T-helper 1 cell treated with Interleukin-12 subunit alpha and Interleukin-12 subunit beta and Interleukin-4 antibody, amounts not matched to agents 30 μg/mL and 1 μg/mL, for 36 hours (primary cell): ENCODE measurements at regions not wholly inside any gene's neighbourhood (a gene's known extent, or its start where the extent isn't known, plus 50 kb on each side); places are given as distances from the start of the nearest gene placed in this dataset.
"Not testable (repeated sequence)": the region's sequence is repeated elsewhere in the genome, so short reads cannot be mapped to it uniquely, and the experiment has no call there.

Experiments used
- H3K27ac Mint-ChIP-seq: one replicate; pipeline ENCODE4 v1.8.0; 2021; ENCODE audit warnings: mild to moderate bottlenecking, mixed read lengths
- H3K27me3 Mint-ChIP-seq: one replicate; pipeline ENCODE4 v1.8.0; 2021; ENCODE audit warnings: low read depth, mixed read lengths
- H3K36me3 Mint-ChIP-seq: one replicate; pipeline ENCODE4 v1.8.0; 2021; ENCODE audit warnings: low read depth, mixed read lengths
- H3K4me1 Mint-ChIP-seq: one replicate; pipeline ENCODE4 v1.8.0; 2021; ENCODE audit warnings: low read depth, mixed read lengths
- H3K4me3 Mint-ChIP-seq: one replicate; pipeline ENCODE4 v1.8.0; 2021; ENCODE audit warnings: mild to moderate bottlenecking, moderate library complexity, mixed read lengths
- H3K9me3 Mint-ChIP-seq: one replicate; pipeline ENCODE4 v1.8.0; 2021; ENCODE audit warnings: mixed read lengths

GRCh38 chr22:22338778-22339177 lies 94.2 kb downstream of the VPREB1 start:
- H3K36me3 Mint-ChIP-seq, H3K4me1 Mint-ChIP-seq, H3K4me3 Mint-ChIP-seq, H3K9me3 Mint-ChIP-seq, H3K27ac Mint-ChIP-seq: not testable (repeated sequence)
- H3K27me3 Mint-ChIP-seq, result peaks cover 48% of the 10 kb centered on the region

- peaks cover 4% of the 10 kb centered on the region for H3K4me1 Mint-ChIP-seq
- no peaks in the 10 kb centered on the region for H3K9me3 Mint-ChIP-seq
- no peaks in the 10 kb centered on the region for H3K36me3 Mint-ChIP-seq
- peaks cover 29% of the 10 kb centered on the region for H3K27me3 Mint-ChIP-seq
- H3K4me3 Mint-ChIP-seq, result no peak overlapping the region
- no peak overlapping the region for H3K27ac Mint-ChIP-seq
Observed at GRCh38 chr22:22341736-22342135, 97.2 kb downstream of the VPREB1 start.

- Mint-ChIP-seq H3K4me1 (peaks cover 4% of the 10 kb centered on the region), H3K4me3 (no peak overlapping the region), H3K36me3 (no peaks in the 10 kb centered on the region), H3K9me3 (no peaks in the 10 kb centered on the region), H3K27ac (no peak overlapping the region), H3K27me3 (peaks cover 30% of the 10 kb centered on the region)
Observed at GRCh38 chr22:22342697-22343580, 98.4 kb downstream of the VPREB1 start.

DNA sequence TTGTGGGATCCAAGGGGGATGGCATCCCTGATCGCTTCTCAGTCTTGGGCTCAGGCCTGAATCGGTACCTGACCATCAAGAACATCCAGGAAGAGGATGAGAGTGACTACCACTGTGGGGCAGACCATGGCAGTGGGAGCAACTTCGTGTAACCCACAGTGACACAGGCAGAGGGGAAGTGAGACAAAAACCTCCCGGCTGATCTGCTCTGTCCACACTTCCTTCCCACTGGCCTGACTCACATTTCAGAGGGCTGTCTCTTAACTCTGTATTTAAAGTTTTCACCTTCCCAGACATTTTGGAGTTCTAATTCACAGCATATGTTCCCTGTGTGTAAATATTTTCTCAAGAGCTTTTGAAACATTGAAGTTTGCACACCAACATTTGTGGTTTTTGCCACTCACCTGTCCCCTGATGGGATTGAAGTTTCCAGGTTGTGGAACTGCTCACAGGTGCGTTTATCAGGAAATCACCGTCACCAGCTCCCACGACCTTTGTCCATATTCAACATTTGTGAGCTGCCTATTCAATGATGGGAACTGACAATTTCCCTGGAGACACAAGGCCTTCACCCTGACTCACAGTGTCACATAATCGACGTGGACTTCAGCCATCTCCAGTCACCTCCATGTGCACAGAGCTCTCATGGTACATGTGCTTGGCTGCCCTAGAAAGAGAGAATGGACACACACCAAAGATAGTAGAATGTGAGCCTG lies 99.2 kb downstream of the VPREB1 start:
- Mint-ChIP-seq H3K27ac (no peak overlapping the region), H3K27me3 (peaks cover 35% of the 10 kb centered on the region), H3K4me3 (no peak overlapping the region), H3K36me3 (no peaks in the 10 kb centered on the region), H3K9me3 (no peaks in the 10 kb centered on the region), H3K4me1 (peaks cover 4% of the 10 kb centered on the region)

DNA sequence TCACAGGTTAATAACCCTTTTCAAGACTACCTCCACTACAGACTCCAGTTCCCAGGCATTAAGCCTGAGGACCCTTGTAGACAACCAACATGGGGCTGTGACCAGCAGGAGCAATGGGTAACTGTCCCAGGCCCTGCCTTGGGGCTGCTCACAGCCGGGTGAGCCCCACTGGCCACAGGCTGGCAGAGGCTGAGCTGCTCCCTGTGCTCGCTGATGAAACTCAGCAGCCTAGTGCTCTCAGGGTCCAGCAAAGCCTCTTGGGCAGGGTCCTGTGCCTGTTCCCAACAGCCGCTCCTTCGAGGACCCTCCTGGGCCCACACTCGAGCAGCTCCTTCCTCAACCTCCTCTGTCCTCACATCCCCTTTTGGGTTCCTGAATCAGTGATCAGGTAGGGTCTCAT lies 99.8 kb downstream of the VPREB1 start:
- H3K27ac Mint-ChIP-seq, result no peak overlapping the region
- H3K4me3 Mint-ChIP-seq, result no peak overlapping the region
- peaks cover 4% of the 10 kb centered on the region for H3K4me1 Mint-ChIP-seq
- H3K9me3 Mint-ChIP-seq, result no peaks in the 10 kb centered on the region
- peaks cover 35% of the 10 kb centered on the region for H3K27me3 Mint-ChIP-seq
- no peaks in the 10 kb centered on the region for H3K36me3 Mint-ChIP-seq

DNA sequence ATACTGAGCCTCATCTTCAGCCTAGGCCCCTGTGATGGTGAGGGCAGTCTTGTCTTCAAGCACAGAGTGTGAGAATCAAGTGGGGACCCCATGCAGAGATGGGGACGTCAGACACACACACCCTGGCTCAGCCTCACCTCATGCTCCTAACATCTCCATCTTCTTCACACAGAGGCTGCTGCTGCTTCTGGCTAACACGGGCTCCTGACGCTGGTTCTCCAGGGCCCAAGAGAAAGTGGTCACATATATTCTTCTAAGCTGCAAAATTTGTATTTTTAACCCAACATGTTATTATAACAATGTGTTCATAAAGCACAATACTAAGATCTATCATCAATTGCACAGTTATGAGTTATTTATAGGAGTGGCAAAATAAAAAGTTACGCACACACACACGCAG lies 101.2 kb downstream of the VPREB1 start:
- no peaks in the 10 kb centered on the region for H3K9me3 Mint-ChIP-seq
- no peak overlapping the region for H3K27ac Mint-ChIP-seq

GRCh38 chr22:22346401-22347107 lies 102.0 kb downstream of the VPREB1 start:
- Mint-ChIP-seq H3K27me3 (peaks cover 39% of the 10 kb centered on the region), H3K4me3 (no peak overlapping the region), H3K9me3 (no peaks in the 10 kb centered on the region), H3K36me3 (no peaks in the 10 kb centered on the region), H3K4me1 (peaks cover 4% of the 10 kb centered on the region), H3K27ac (no peak overlapping the region)

More for the DNA sequence above, 101.2 kb downstream of the VPREB1 start:
- Mint-ChIP-seq H3K4me3 (no peak overlapping the region), H3K36me3 (no peaks in the 10 kb centered on the region), H3K4me1 (peaks cover 4% of the 10 kb centered on the region), H3K27me3 (peaks cover 36% of the 10 kb centered on the region)

GRCh38 chr22:22348127-22348814 lies 103.7 kb downstream of the VPREB1 start:
- peaks cover 46% of the 10 kb centered on the region for H3K27me3 Mint-ChIP-seq
- H3K36me3 Mint-ChIP-seq, result no peaks in the 10 kb centered on the region
- H3K9me3 Mint-ChIP-seq, result no peaks in the 10 kb centered on the region
- peaks cover 3% of the 10 kb centered on the region for H3K4me1 Mint-ChIP-seq
- H3K27ac Mint-ChIP-seq, result no peak overlapping the region
- H3K4me3 Mint-ChIP-seq, result no peak overlapping the region

GRCh38 chr22:22348815-22349454 lies 104.3 kb downstream of the VPREB1 start:
- no peaks in the 10 kb centered on the region for H3K9me3 Mint-ChIP-seq
- H3K4me3 Mint-ChIP-seq, result no peak overlapping the region
- no peaks in the 10 kb centered on the region for H3K36me3 Mint-ChIP-seq
- peaks cover 3% of the 10 kb centered on the region for H3K4me1 Mint-ChIP-seq
- peaks cover 50% of the 10 kb centered on the region for H3K27me3 Mint-ChIP-seq
- H3K27ac Mint-ChIP-seq, result no peak overlapping the region

GRCh38 chr22:22349455-22349836 lies 104.9 kb downstream of the VPREB1 start:
- no peak overlapping the region for H3K27ac Mint-ChIP-seq
- no peaks in the 10 kb centered on the region for H3K36me3 Mint-ChIP-seq
- H3K27me3 Mint-ChIP-seq, result peaks cover 54% of the 10 kb centered on the region
- H3K4me3 Mint-ChIP-seq, result no peak overlapping the region
- H3K4me1 Mint-ChIP-seq, result peaks cover 3% of the 10 kb centered on the region
- H3K9me3 Mint-ChIP-seq, result no peaks in the 10 kb centered on the region

DNA sequence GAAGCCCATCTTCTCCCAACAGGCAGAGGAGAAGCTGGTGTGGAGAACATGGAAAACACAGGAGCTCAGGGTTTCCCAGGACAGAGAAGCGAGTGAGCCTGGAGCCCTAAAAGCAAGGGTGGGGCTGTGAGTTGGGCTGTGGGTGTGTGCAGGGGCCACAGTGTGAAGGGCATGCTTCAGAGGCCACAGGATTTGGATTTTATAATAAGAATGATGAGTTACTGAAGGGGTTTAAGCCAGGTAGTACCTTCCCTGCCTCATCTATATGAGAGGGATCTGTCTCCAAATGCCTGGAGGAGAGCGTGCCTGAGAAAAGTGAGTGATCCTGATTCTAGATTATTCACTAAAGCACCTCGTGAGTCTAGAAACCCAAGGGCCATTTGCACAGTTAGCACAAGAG lies 106.8 kb downstream of the VPREB1 start:
- peaks cover 59% of the 10 kb centered on the region for H3K27me3 Mint-ChIP-seq
- H3K27ac Mint-ChIP-seq, result no peak overlapping the region
- H3K9me3 Mint-ChIP-seq, result no peaks in the 10 kb centered on the region
- H3K36me3 Mint-ChIP-seq, result no peaks in the 10 kb centered on the region
- no peaks in the 10 kb centered on the region for H3K4me1 Mint-ChIP-seq
- H3K4me3 Mint-ChIP-seq, result no peak overlapping the region

DNA sequence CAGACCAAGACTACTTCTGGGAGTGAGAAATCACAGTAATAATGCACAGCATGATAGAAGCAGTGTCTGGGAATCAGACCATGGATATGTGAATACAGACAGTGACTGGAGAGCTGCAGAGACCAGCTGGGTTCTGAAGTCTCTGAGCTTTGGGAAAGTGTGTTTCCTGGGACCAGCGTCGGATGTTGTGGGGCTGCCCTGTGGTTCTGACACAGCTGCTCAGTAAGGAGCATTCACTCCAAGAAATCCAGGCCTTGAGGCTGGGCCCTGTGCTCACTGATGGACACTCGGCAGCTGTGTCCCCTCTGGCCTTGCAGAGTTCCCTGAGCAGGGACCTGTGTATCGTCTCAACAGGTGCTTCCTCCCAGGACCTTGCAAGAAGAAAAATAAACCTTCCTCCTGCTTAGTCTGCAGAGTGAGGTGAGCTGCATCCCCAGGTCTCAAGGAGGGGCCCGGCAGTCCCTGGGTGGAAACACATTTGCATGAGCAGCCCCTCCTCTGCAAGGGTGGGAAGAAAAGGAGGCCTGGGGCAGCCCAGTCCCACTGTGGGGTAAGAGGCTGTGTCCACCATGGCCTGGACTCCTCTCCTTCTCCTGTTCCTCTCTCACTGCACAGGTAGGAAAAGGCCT lies 107.9 kb downstream of the VPREB1 start:
- Mint-ChIP-seq H3K36me3 (no peaks in the 10 kb centered on the region), H3K4me1 (peaks cover 2% of the 10 kb centered on the region), H3K27me3 (peaks cover 58% of the 10 kb centered on the region), H3K4me3 (no peak overlapping the region), H3K27ac (no peak overlapping the region), H3K9me3 (no peaks in the 10 kb centered on the region)

GRCh38 chr22:22355096-22355834 lies 110.7 kb downstream of the VPREB1 start:
- H3K27me3 Mint-ChIP-seq, result peaks cover 49% of the 10 kb centered on the region
- no peak overlapping the region for H3K27ac Mint-ChIP-seq
- peaks cover 2% of the 10 kb centered on the region for H3K4me1 Mint-ChIP-seq

More at GRCh38 chr22:22355096-22355834, 110.7 kb downstream of the VPREB1 start:
- Mint-ChIP-seq H3K9me3 (no peaks in the 10 kb centered on the region), H3K4me3 (no peak overlapping the region), H3K36me3 (no peaks in the 10 kb centered on the region)
